GM10266 (cell line): ENCODE measurements at regions not wholly inside any gene's neighbourhood (a gene's known extent, or its start where the extent isn't known, plus 50 kb on each side); places are given as distances from the start of the nearest gene placed in this dataset.
"Not testable (repeated sequence)": the region's sequence is repeated elsewhere in the genome, so short reads cannot be mapped to it uniquely, and the experiment has no call there.

Source experiments
- DNase-seq: peaks from one replicate; pipeline ENCODE4 v3.0.0; 2012; ENCODE audit errors: extremely low spot score
- TF ChIP-seq, protein P1 (sequence below): IDR thresholded peaks from 2 replicates; pipeline ENCODE4 v1.5.1; 2012; ENCODE audit warnings: mild to moderate bottlenecking, low read depth; ENCODE audit not compliant: control insufficient read depth, insufficient read depth; ENCODE audit errors: missing control alignments

DNA sequence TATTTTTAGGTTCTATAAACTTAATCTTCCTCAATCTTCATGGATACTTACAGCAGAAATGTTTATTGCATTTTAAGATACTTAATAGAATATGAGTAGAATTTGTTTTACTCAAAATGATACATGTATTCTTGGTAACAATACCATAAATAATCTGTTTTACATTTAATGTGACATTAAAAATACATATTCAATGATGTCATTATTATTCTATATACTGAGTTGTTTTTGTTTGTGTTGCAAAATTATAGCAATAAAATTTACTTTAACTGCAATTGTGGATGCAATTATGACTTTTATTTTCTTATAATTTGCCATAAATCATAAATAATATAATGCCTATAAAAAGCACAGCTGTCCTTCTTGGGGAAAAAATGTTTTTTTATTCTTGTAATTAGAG is 275.9 kb upstream of the CCNG1 start:
- DNase-seq, result no peak
- TF ChIP-seq, protein P1, sequence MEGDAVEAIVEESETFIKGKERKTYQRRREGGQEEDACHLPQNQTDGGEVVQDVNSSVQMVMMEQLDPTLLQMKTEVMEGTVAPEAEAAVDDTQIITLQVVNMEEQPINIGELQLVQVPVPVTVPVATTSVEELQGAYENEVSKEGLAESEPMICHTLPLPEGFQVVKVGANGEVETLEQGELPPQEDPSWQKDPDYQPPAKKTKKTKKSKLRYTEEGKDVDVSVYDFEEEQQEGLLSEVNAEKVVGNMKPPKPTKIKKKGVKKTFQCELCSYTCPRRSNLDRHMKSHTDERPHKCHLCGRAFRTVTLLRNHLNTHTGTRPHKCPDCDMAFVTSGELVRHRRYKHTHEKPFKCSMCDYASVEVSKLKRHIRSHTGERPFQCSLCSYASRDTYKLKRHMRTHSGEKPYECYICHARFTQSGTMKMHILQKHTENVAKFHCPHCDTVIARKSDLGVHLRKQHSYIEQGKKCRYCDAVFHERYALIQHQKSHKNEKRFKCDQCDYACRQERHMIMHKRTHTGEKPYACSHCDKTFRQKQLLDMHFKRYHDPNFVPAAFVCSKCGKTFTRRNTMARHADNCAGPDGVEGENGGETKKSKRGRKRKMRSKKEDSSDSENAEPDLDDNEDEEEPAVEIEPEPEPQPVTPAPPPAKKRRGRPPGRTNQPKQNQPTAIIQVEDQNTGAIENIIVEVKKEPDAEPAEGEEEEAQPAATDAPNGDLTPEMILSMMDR, result no peak

- no peak for DNase-seq
- TF ChIP-seq, protein P1, result no peak
These were observed 274.8 kb upstream of the CCNG1 start for GRCh38 chr5:163162645-163163044.

- TF ChIP-seq, protein P1, result no peak
- no peak for DNase-seq
These were observed 273.5 kb upstream of the CCNG1 start for GRCh38 chr5:163163858-163164257.

DNA sequence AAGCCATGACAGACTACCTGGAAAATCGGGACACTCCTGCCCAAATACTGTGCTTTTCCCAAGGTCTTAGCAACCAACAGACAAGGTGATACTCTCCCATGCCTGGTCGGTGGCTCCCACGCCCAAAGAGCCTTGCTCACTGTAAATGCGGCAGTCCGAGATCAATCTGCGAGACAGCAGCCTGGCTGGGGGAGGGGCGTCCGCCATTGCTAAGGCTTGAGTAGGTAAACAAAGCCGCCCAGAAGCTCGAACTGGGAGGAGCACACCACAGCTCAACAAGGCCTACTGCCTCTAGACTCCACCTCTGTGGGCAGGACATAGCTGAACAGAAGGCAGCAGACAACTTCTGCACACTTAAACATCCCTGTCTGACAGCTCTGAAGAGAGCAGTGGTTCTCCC is 272.1 kb upstream of the CCNG1 start:
- TF ChIP-seq, protein P1, result no peak
- DNase-seq, result no peak

GRCh38 chr5:163170161-163170560 is 267.2 kb upstream of the CCNG1 start:
- DNase-seq, result not testable (repeated sequence)

DNA sequence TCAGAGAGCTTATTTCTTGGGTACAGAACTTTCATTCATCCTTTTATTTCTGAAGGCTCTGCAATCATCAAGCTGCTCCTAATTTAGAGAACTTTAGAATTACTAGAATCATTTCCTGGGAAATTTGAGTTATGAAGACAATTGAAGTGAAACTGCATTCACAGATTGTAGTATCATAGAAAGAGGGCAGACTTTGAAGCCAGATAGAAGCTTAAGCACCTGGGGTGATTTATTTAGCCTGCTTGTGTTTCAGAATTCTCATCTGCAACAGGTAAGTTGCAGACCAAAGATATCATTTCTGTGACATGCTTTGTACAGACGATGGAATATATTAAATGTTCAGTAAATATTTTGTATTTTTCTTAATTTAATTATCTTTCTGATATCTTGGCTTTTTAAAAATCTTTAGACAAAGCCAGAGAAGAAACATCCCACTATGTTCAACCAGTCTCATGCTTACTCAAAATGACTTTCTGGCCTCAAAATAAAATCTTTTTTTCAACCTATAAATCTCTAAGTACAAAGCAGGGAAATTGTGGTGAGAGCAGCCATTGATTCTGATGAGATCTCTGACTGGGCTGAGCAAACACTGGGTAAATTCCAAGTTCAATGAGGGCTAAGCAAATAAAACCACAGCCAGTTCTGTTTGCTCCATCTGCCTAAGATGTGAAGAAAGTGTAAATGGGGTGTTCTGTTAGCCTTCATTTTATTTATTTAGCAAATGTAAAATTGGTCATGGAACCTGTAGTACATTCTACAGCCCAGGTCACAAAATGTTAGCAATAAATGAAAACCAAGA is 264.7 kb upstream of the CCNG1 start:
- TF ChIP-seq, protein P1, result no peak
- DNase-seq, result no peak

GRCh38 chr5:163177971-163178370 is 259.4 kb upstream of the CCNG1 start:
- DNase-seq, result no peak
- TF ChIP-seq, protein P1, result no peak
